ENCODE measurements at regions not wholly inside any gene's neighbourhood (a gene's known extent, or its start where the extent isn't known, plus 50 kb on each side); places are given as distances from the start of the nearest gene placed in this dataset.

- Mint-ChIP-seq H3K27me3 (ENCODE audit: low read depth) (no peaks in the 10 kb centered on the region), H3K9me3 (ENCODE audit: low read depth) (no peaks in the 10 kb centered on the region), H3K4me1 (ENCODE audit: low read depth) (no peaks in the 10 kb centered on the region), H3K4me3 (ENCODE audit: unreplicated experiment) (no peak overlapping the region), H3K27ac (ENCODE audit: unreplicated experiment) (no peak overlapping the region), H3K36me3 (ENCODE audit: low read depth) (peaks cover 3% of the 10 kb centered on the region)
- no peak for TF ChIP-seq CTCF (IDR thresholded peaks at IDR 0.05)
- DNase-seq (ENCODE audit: low spot score), result no peak
Observed at GRCh38 chr3:34019158-34019557, 220.7 kb downstream of the PDCD6IP start.

- no peak for TF ChIP-seq CTCF (IDR thresholded peaks at IDR 0.05)
- Mint-ChIP-seq H3K4me3 (ENCODE audit: unreplicated experiment) (no peak overlapping the region), H3K27me3 (ENCODE audit: low read depth) (no peaks in the 10 kb centered on the region), H3K4me1 (ENCODE audit: low read depth) (no peaks in the 10 kb centered on the region), H3K36me3 (ENCODE audit: low read depth) (peaks cover 3% of the 10 kb centered on the region), H3K9me3 (ENCODE audit: low read depth) (no peaks in the 10 kb centered on the region), H3K27ac (ENCODE audit: unreplicated experiment) (no peak overlapping the region)
- DNase-seq (ENCODE audit: low spot score), result no peak
Observed at GRCh38 chr3:34020170-34020569, 221.7 kb downstream of the PDCD6IP start.

- Mint-ChIP-seq H3K9me3 (ENCODE audit: low read depth) (no peaks in the 10 kb centered on the region), H3K27me3 (ENCODE audit: low read depth) (no peaks in the 10 kb centered on the region), H3K4me1 (ENCODE audit: low read depth) (no peaks in the 10 kb centered on the region), H3K36me3 (ENCODE audit: low read depth) (peaks cover 3% of the 10 kb centered on the region), H3K27ac (ENCODE audit: unreplicated experiment) (no peak overlapping the region), H3K4me3 (ENCODE audit: unreplicated experiment) (no peak overlapping the region)
- DNase-seq (ENCODE audit: low spot score), result no peak
- no peak for TF ChIP-seq CTCF (IDR thresholded peaks at IDR 0.05)
Observed at GRCh38 chr3:34020726-34021680, 222.6 kb downstream of the PDCD6IP start.

- TF ChIP-seq CTCF (IDR thresholded peaks at IDR 0.05), result no peak
- no peak for DNase-seq (ENCODE audit: low spot score)
- Mint-ChIP-seq H3K4me3 (ENCODE audit: unreplicated experiment) (no peak overlapping the region), H3K9me3 (ENCODE audit: low read depth) (no peaks in the 10 kb centered on the region), H3K36me3 (ENCODE audit: low read depth) (peaks cover 3% of the 10 kb centered on the region), H3K27ac (ENCODE audit: unreplicated experiment) (no peak overlapping the region), H3K4me1 (ENCODE audit: low read depth) (no peaks in the 10 kb centered on the region), H3K27me3 (ENCODE audit: low read depth) (no peaks in the 10 kb centered on the region)
Observed at GRCh38 chr3:34022147-34022546, 223.7 kb downstream of the PDCD6IP start.

GRCh38 chr3:34024447-34025240 is 226.2 kb downstream of the PDCD6IP start:
- peaks cover 2% of the 10 kb centered on the region for H3K36me3 Mint-ChIP-seq (ENCODE audit: low read depth)
- H3K9me3 Mint-ChIP-seq (ENCODE audit: low read depth), result no peaks in the 10 kb centered on the region
- H3K4me3 Mint-ChIP-seq (ENCODE audit: unreplicated experiment), result no peak overlapping the region
- no peak overlapping the region for H3K27ac Mint-ChIP-seq (ENCODE audit: unreplicated experiment)
- TF ChIP-seq CTCF (IDR thresholded peaks at IDR 0.05), result no peak
- H3K4me1 Mint-ChIP-seq (ENCODE audit: low read depth), result no peaks in the 10 kb centered on the region
- no peaks in the 10 kb centered on the region for H3K27me3 Mint-ChIP-seq (ENCODE audit: low read depth)
- DNase-seq (ENCODE audit: low spot score), result no peak
